ENCODE measurements at regions not wholly inside any gene's neighbourhood (a gene's known extent, or its start where the extent isn't known, plus 50 kb on each side); places are given as distances from the start of the nearest gene placed in this dataset.

DNA sequence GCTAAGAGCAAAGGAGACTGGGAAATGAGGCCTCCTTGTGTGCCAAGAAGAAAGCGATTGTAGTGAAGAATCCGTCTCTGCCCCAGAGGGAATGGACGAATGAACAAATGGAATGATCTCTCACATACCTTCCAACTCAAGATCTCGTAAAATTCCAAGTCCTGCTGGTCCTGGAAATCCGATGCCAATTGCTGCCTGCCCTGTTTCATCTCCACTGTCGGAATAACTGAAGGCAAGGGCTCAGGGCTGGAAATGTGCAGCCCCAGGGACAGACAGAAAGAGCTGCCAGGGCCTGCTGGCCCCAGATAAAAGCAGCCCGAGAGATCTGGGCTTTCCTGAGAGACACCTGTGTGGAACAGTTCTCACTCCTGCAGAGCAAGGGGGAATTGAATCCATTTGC lies 120.9 kb downstream of the MN1 start:
- intact Hi-C loops (cut with DNase I), result no loop called here
- TF ChIP-seq, protein P1, sequence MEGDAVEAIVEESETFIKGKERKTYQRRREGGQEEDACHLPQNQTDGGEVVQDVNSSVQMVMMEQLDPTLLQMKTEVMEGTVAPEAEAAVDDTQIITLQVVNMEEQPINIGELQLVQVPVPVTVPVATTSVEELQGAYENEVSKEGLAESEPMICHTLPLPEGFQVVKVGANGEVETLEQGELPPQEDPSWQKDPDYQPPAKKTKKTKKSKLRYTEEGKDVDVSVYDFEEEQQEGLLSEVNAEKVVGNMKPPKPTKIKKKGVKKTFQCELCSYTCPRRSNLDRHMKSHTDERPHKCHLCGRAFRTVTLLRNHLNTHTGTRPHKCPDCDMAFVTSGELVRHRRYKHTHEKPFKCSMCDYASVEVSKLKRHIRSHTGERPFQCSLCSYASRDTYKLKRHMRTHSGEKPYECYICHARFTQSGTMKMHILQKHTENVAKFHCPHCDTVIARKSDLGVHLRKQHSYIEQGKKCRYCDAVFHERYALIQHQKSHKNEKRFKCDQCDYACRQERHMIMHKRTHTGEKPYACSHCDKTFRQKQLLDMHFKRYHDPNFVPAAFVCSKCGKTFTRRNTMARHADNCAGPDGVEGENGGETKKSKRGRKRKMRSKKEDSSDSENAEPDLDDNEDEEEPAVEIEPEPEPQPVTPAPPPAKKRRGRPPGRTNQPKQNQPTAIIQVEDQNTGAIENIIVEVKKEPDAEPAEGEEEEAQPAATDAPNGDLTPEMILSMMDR (IDR thresholded peaks at IDR 0.05), result no peak
- TF ChIP-seq POLR2A (IDR thresholded peaks at IDR 0.05), result no peak
- no peak for DNase-seq
- Histone ChIP-seq H3K27ac (no peak overlapping the region), H3K27me3 (no peaks in the 10 kb centered on the region), H3K4me3 (no peak overlapping the region), H3K4me1 (replicated peaks in 1 of 2) (no peaks in the 10 kb centered on the region), H3K36me3 (replicated peaks in 1 of 2) (no peaks in the 10 kb centered on the region), H3K9me3 (replicated peaks in 1 of 3) (no peaks in the 10 kb centered on the region)
- 84 to 93% (median 91%) methylated on average over 7 of the region's 7 CpGs for WGBS, 4 donors

DNA sequence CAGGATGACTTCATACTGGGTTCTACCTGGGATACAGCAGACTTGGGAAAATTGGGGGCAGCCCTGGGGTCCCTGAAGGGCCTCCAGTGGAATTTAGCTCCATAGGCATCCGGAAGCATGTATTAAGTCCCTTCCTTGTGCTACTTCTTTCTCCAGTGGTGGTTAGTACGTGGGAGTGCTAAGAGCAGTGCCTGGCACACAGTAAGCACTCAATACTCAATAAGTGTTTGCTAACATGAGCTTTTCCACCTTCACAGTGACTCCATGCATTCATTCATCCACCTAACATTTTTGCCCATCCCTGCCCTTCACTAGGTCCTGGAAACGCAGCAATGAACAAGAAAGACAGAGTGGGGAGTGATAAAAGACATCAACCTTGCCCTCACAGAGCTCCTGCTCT lies 120.5 kb downstream of the MN1 start:
- peaks cover 0 to 3% of the 10 kb centered on the region in 2 donors for H3K4me1 ChIP-seq (replicated peaks in 1 of 2)
- H3K36me3 ChIP-seq (replicated peaks in 1 of 2), result no peaks in the 10 kb centered on the region
- H3K9me3 ChIP-seq (replicated peaks in 1 of 3), result no peaks in the 10 kb centered on the region
- DNase-seq, result no peak
- 87 to 93% (median 89%) methylated on average over 3 of the region's 3 CpGs for WGBS, 4 donors
- intact Hi-C loops (cut with DNase I), result no loop called here
- TF ChIP-seq POLR2A (IDR thresholded peaks at IDR 0.05), result no peak
- TF ChIP-seq, protein P1 (IDR thresholded peaks at IDR 0.05), result no peak
- H3K27ac ChIP-seq, result no peak overlapping the region
- no peaks in the 10 kb centered on the region for H3K27me3 ChIP-seq
- H3K4me3 ChIP-seq, result no peak overlapping the region

DNA sequence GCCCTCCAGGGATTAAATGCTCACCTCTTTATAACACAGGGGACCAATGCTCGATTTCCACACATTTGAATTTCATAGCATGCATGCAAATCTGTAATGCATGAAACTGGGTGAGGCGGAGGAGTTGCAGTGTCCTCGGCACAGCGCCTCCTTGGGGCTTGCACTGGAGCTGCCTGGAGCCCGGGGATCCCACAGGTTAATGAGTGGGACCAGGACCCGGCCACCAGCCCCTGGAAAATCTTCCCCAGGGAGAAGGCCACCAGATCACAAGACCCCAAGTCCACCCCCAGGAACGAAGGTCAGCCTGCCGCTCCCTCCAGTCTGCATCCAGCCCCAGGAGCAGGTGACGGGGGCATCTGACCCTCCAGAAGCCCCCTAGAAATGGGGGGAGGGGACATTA lies 119.1 kb downstream of the MN1 start:
- TF ChIP-seq POLR2A (IDR thresholded peaks at IDR 0.05), result no peak
- TF ChIP-seq, protein P1 (IDR thresholded peaks at IDR 0.05), result no peak
- Histone ChIP-seq H3K27me3 (no peaks in the 10 kb centered on the region), H3K36me3 (replicated peaks in 1 of 2) (no peaks in the 10 kb centered on the region), H3K4me1 (replicated peaks in 1 of 2) (peaks cover 5 to 14% of the 10 kb centered on the region in 2 donors), H3K27ac (no peak overlapping the region), H3K9me3 (replicated peaks in 1 of 3) (no peaks in the 10 kb centered on the region), H3K4me3 (no peak overlapping the region)
- WGBS, 4 donors, result 73 to 85% (median 76%) methylated on average over 6 to 9 of the region's 9 CpGs
- intact Hi-C loops (cut with DNase I), result no loop called here
- DNase-seq, result no peak

DNA sequence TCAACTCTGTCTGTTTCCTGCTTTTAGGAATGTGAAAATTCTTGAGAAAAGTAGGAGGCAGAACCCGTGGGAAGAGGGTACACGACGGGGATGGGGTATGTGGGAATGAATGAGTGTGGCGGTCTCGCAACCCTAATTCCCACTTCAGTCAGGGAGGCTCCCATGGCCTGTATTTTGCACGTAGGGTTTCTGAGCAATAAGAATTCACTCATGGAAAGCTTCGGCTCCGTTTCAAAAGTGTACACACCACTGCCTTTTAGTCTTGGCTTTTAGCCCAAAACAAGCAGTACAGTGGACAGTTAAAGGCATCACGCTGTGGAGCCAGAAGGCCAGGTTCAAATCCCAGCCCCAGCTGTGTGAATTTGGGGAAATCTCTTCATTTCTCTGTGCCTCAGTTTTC lies 116.7 kb downstream of the MN1 start:
- TF ChIP-seq, protein P1 (IDR thresholded peaks at IDR 0.05), result no peak
- Histone ChIP-seq H3K36me3 (replicated peaks in 1 of 2) (no peaks in the 10 kb centered on the region), H3K4me3 (no peak overlapping the region), H3K4me1 (replicated peaks in 1 of 2) (peaks cover 5 to 14% of the 10 kb centered on the region in 2 donors), H3K27ac (no peak overlapping the region), H3K9me3 (replicated peaks in 1 of 3) (no peaks in the 10 kb centered on the region), H3K27me3 (no peaks in the 10 kb centered on the region)
- 77 to 80% (median 79%) methylated on average over 9 of the region's 9 CpGs for WGBS, 4 donors
- intact Hi-C loops (cut with DNase I), result no loop called here
- DNase-seq, result no peak

Data from adrenal gland (tissue), 9 donors.